NCI-H2171 treated with DMSO at 0.1 percent for 48 hours (cell line): ENCODE measurements at regions not wholly inside any gene's neighbourhood (a gene's known extent, or its start where the extent isn't known, plus 50 kb on each side); places are given as distances from the start of the nearest gene placed in this dataset.

Source experiments
- DNase-seq: peaks from one replicate; lab custom pipeline; 2025; lab: John Stamatoyannopoulos, UW

GRCh38 chr1:30268923-30269666 lies 454.3 kb downstream of the MATN1 start:
- no peak for DNase-seq

- no peak for DNase-seq
These were observed 455.5 kb downstream of the MATN1 start for GRCh38 chr1:30267856-30268255.

- DNase-seq = no peak
These were observed 456.3 kb downstream of the MATN1 start for GRCh38 chr1:30267046-30267445.

- DNase-seq = no peak
These were observed 458.0 kb downstream of the MATN1 start for GRCh38 chr1:30265127-30266070.

- no peak for DNase-seq
These were observed 458.7 kb downstream of the MATN1 start for GRCh38 chr1:30264672-30265025.

- DNase-seq = no peak
These were observed 459.3 kb downstream of the MATN1 start for GRCh38 chr1:30263888-30264671.

- no peak for DNase-seq
These were observed 460.0 kb downstream of the MATN1 start for GRCh38 chr1:30263405-30263804.

- no peak for DNase-seq
These were observed 461.2 kb downstream of the MATN1 start for GRCh38 chr1:30262158-30262557.

GRCh38 chr1:30260318-30260717 lies 463.1 kb downstream of the MATN1 start:
- no peak for DNase-seq

- no peak for DNase-seq
These were observed 463.8 kb downstream of the MATN1 start for GRCh38 chr1:30259631-30260030.

- DNase-seq = peak; percentile 7
These were observed 464.5 kb downstream of the MATN1 start for GRCh38 chr1:30258876-30259275.

GRCh38 chr1:30258471-30258870 lies 464.9 kb downstream of the MATN1 start:
- DNase-seq = no peak

GRCh38 chr1:30257742-30258380 lies 465.5 kb downstream of the MATN1 start:
- no peak for DNase-seq

GRCh38 chr1:30257322-30257721 lies 466.1 kb downstream of the MATN1 start:
- no peak for DNase-seq

- no peak for DNase-seq
These were observed 466.5 kb downstream of the MATN1 start for GRCh38 chr1:30256911-30257310.

- DNase-seq = no peak
These were observed 468.2 kb downstream of the MATN1 start for GRCh38 chr1:30255111-30255724.

GRCh38 chr1:30253807-30254440 lies 469.5 kb downstream of the MATN1 start:
- DNase-seq = no peak

- DNase-seq = no peak
These were observed 470.0 kb downstream of the MATN1 start for GRCh38 chr1:30253361-30253760.

GRCh38 chr1:30250984-30251850 lies 472.2 kb downstream of the MATN1 start:
- DNase-seq = no peak
